Sigmoid colon (tissue), 6 donors: ENCODE measurements at regions not wholly inside any gene's neighbourhood (a gene's known extent, or its start where the extent isn't known, plus 50 kb on each side); places are given as distances from the start of the nearest gene placed in this dataset.
"Not testable (repeated sequence)": the region's sequence is repeated elsewhere in the genome, so short reads cannot be mapped to it uniquely, and the experiment has no call there.

Experiments used
- DNase-seq: peaks from one replicate; pipeline ENCODE4 v3.0.0-alpha.2; 2019
- H3K27ac ChIP-seq, 4 donors: fragments of 200-600 bp; sonication (generic); one replicate each; pipeline ENCODE4 v1.5.1; 2016 to 2019; ENCODE audit warnings: mild to moderate bottlenecking in 1 of 4
- H3K27me3 ChIP-seq, 3 donors: fragments of 200-600 bp; sonication (generic); one replicate each; pipeline ENCODE4 v1.5.1; 2019; ENCODE audit warnings: mild to moderate bottlenecking in 1 of 3
- H3K36me3 ChIP-seq, 4 donors: fragments of 200-600 bp; sonication (generic); one replicate each; pipeline ENCODE4 v1.5.1; 2016 to 2019
- H3K4me1 ChIP-seq, 4 donors: fragments of 200-600 bp; sonication (generic); one replicate each; pipeline ENCODE4 v1.5.1; 2017 to 2019
- H3K4me3 ChIP-seq, 4 donors: fragments of 200-600 bp; sonication (generic); one replicate each; pipeline ENCODE4 v1.5.1; 2017 to 2019; ENCODE audit warnings: mild to moderate bottlenecking in 2 of 4, moderate library complexity in 1 of 4
- H3K9me3 ChIP-seq, 4 donors: fragments of 200-600 bp in 3 of 4; sonication (generic) in 3 of 4; one replicate each; pipeline versions ENCODE4 v1.5.1 to v1.6.1; 2013 to 2019
- EP300 ChIP-seq, 4 donors: sonication (generic); formaldehyde crosslinking; IDR thresholded peaks; one replicate each; pipeline ENCODE4 v1.6.1; 2017; ENCODE audit warnings: antibody characterized with exemption in 4 of 4
- POLR2A ChIP-seq, 2 donors: fragments of 450-650 bp; IDR thresholded peaks; one replicate each; pipeline ENCODE4 v1.6.1; 2016; ENCODE audit warnings: antibody characterized with exemption in 2 of 2, mild to moderate bottlenecking in 2 of 2, moderate library complexity in 2 of 2
- POLR2AphosphoS5 ChIP-seq, 4 donors: sonication (generic); formaldehyde crosslinking; IDR thresholded peaks; one replicate each; pipeline ENCODE4 v1.6.1; 2017; ENCODE audit warnings: antibody characterized with exemption in 4 of 4
- WGBS, 2 donors: extraction: QIAGEN DNeasy Blood & Tissue Kit; methylation state at CpG; one replicate each; pipeline ENCODE4 v1.1.7; 2013; 5-methylcytosine and 5-hydroxymethylcytosine counted together
- intact Hi-C: fragments of 100-400 bp; cut with DNase I; formaldehyde crosslinking; loops from one replicate; pipeline ENCODE4 v1.15.1; 2023
- TF ChIP-seq, protein P1 (sequence below), 4 experiments: fragments of 450-650 bp in 3 of 4; fragments of 200-600 bp in 1 of 4; IDR thresholded peaks; one replicate each; pipeline ENCODE4 v1.5.1; 2016 to 2019; ENCODE audit warnings: antibody characterized with exemption in 4 of 4, mild to moderate bottlenecking in 3 of 4, moderate library complexity in 2 of 4
- donor health status: healthy with polysubstance abuse.
- donor health status: healthy.

DNA sequence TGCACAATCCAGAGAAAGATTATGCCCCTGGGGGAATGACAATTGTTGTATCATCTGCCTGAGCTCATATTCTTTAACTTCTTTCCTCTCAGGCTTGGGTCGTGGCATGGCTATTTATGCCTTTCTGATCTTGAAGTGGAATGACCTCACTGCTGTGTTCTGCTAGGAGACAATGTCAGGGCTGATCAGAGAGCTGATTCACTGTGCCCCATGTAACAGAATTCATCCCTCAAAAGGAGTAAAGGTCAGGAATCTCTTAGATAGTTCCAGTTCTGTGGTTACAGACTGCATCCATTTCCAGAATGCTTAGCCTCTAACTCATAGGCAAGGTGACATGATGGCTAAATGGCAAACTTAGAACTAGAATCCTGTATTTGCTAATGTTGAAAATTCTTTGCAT, 511.7 kb upstream of the CNTNAP5 start:
- intact Hi-C loops = no loop called here
- no peaks in the 10 kb centered on the region for H3K4me1 ChIP-seq
- TF ChIP-seq, protein P1, sequence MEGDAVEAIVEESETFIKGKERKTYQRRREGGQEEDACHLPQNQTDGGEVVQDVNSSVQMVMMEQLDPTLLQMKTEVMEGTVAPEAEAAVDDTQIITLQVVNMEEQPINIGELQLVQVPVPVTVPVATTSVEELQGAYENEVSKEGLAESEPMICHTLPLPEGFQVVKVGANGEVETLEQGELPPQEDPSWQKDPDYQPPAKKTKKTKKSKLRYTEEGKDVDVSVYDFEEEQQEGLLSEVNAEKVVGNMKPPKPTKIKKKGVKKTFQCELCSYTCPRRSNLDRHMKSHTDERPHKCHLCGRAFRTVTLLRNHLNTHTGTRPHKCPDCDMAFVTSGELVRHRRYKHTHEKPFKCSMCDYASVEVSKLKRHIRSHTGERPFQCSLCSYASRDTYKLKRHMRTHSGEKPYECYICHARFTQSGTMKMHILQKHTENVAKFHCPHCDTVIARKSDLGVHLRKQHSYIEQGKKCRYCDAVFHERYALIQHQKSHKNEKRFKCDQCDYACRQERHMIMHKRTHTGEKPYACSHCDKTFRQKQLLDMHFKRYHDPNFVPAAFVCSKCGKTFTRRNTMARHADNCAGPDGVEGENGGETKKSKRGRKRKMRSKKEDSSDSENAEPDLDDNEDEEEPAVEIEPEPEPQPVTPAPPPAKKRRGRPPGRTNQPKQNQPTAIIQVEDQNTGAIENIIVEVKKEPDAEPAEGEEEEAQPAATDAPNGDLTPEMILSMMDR (IDR thresholded peaks at IDR 0.05) = no peak
- TF ChIP-seq POLR2A (IDR thresholded peaks at IDR 0.05) (no peak), EP300 (IDR thresholded peaks at IDR 0.05) (no peak), POLR2AphosphoS5 (IDR thresholded peaks at IDR 0.05) (no peak)
- WGBS, 2 donors = 12 to 30% methylated on average over 1 of the region's 1 CpG
- H3K9me3 ChIP-seq = no peaks in the 10 kb centered on the region
- no peaks in the 10 kb centered on the region for H3K36me3 ChIP-seq
- DNase-seq = no peak
- no peaks in the 10 kb centered on the region for H3K27me3 ChIP-seq
- H3K4me3 ChIP-seq = no peak overlapping the region
- no peak overlapping the region for H3K27ac ChIP-seq

DNA sequence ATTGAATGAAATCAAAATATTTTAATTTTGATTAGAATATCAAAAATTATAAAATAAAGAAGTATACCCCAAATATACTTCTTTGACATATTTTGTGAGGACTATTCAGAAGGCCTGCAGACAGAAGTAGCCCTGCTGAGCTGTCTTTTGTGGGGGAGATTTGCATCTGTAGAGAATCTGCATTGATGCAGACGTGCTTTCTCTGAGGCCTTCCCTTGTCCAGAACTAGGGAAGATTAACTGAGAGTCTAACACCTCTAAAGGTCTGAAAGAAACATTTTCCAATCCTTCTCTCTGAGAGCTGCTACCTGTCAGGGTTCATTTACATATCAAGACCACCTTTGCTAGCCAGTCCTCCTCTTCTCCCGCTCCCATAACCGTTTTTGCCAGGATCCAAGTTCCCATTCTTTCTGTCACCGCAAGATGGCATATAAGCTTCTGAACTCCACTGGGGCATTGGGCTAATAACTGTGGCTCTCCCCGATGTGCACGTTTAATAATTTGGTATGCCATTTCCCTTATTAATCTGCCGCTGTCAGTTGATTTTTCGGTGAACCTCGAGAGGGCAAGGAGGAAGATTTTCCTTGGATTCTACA, 510.4 kb upstream of the CNTNAP5 start:
- Histone ChIP-seq H3K27ac (no peak overlapping the region), H3K9me3 (no peaks in the 10 kb centered on the region), H3K27me3 (no peaks in the 10 kb centered on the region), H3K4me1 (no peaks in the 10 kb centered on the region), H3K36me3 (no peaks in the 10 kb centered on the region), H3K4me3 (no peak overlapping the region)
- TF ChIP-seq POLR2A (IDR thresholded peaks at IDR 0.05) = no peak
- TF ChIP-seq, protein P1 (IDR thresholded peaks at IDR 0.05) = no peak
- no peak for TF ChIP-seq EP300 (IDR thresholded peaks at IDR 0.05)
- no peak for TF ChIP-seq POLR2AphosphoS5 (IDR thresholded peaks at IDR 0.05)
- intact Hi-C loops = no loop called here
- 78 to 80% methylated on average over 9 of the region's 9 CpGs for WGBS, 2 donors
- DNase-seq = no peak

- WGBS, 2 donors = 76 to 78% methylated on average over 3 of the region's 3 CpGs
- no peaks in the 10 kb centered on the region for H3K27me3 ChIP-seq
- H3K4me1 ChIP-seq = no peaks in the 10 kb centered on the region
- no peak for TF ChIP-seq POLR2A (IDR thresholded peaks at IDR 0.05)
- TF ChIP-seq, protein P1 (IDR thresholded peaks at IDR 0.05) = no peak
- TF ChIP-seq EP300 (IDR thresholded peaks at IDR 0.05) = no peak
- no peak for TF ChIP-seq POLR2AphosphoS5 (IDR thresholded peaks at IDR 0.05)
- DNase-seq = no peak
- no peaks in the 10 kb centered on the region for H3K36me3 ChIP-seq
- no peak overlapping the region for H3K27ac ChIP-seq
- intact Hi-C loops = no loop called here
- no peak overlapping the region for H3K4me3 ChIP-seq
- H3K9me3 ChIP-seq = no peaks in the 10 kb centered on the region
Observed at GRCh38 chr2:123518367-123518766, 506.7 kb upstream of the CNTNAP5 start.

DNA sequence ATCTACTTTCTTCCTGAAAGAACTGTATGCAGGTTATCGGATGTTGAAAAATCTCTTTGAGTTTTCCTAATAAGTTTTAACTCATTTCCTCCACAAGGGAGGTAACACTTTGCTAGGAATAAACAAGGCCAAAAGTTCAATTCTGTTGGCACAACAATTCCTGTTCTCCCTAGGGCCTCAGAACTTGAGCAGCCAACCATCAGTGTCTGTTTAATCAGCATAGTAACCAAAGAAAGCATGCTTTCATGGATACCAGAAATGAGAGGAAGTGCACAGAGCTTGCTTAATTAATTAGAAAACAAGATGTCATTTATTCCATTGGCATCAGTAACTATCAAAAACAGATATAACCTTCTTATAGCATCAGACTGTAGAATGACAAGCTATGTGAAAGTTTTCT, 503.2 kb upstream of the CNTNAP5 start:
- no peaks in the 10 kb centered on the region for H3K4me1 ChIP-seq
- H3K27ac ChIP-seq = no peak overlapping the region
- H3K27me3 ChIP-seq = no peaks in the 10 kb centered on the region
- H3K36me3 ChIP-seq = no peaks in the 10 kb centered on the region
- intact Hi-C loops = no loop called here
- TF ChIP-seq, protein P1 (IDR thresholded peaks at IDR 0.05) = no peak
- TF ChIP-seq POLR2A (IDR thresholded peaks at IDR 0.05) (no peak), EP300 (IDR thresholded peaks at IDR 0.05) (no peak), POLR2AphosphoS5 (IDR thresholded peaks at IDR 0.05) (no peak)
- no peak for DNase-seq
- 0 to 35% methylated on average over 1 of the region's 1 CpG for WGBS, 2 donors
- H3K9me3 ChIP-seq = peaks cover 0 to 6% (median 0%) of the 10 kb centered on the region in 4 donors
- no peak overlapping the region for H3K4me3 ChIP-seq

- DNase-seq, H3K36me3 ChIP-seq, H3K4me1 ChIP-seq, H3K4me3 ChIP-seq, intact Hi-C loops, H3K9me3 ChIP-seq, H3K27me3 ChIP-seq, H3K27ac ChIP-seq: not testable (repeated sequence)
- WGBS, 2 donors = 82 to 86% methylated on average over 10 of the region's 10 CpGs
Observed at GRCh38 chr2:123522498-123522897, 502.6 kb upstream of the CNTNAP5 start.
